HG03558 (cell line): ENCODE measurements at regions not wholly inside any gene's neighbourhood (a gene's known extent, or its start where the extent isn't known, plus 50 kb on each side); places are given as distances from the start of the nearest gene placed in this dataset.
"Not testable (repeated sequence)": the region's sequence is repeated elsewhere in the genome, so short reads cannot be mapped to it uniquely, and the experiment has no call there.

ENCODE experiments used
- ATAC-seq: cut with Tn5 transposase; IDR thresholded peaks from one replicate; pipeline ENCODE4 v1.9.1; 2021; ENCODE audit warnings: moderate number of reproducible peaks; ENCODE audit not compliant: unreplicated experiment; ENCODE audit errors: extremely low read depth

DNA sequence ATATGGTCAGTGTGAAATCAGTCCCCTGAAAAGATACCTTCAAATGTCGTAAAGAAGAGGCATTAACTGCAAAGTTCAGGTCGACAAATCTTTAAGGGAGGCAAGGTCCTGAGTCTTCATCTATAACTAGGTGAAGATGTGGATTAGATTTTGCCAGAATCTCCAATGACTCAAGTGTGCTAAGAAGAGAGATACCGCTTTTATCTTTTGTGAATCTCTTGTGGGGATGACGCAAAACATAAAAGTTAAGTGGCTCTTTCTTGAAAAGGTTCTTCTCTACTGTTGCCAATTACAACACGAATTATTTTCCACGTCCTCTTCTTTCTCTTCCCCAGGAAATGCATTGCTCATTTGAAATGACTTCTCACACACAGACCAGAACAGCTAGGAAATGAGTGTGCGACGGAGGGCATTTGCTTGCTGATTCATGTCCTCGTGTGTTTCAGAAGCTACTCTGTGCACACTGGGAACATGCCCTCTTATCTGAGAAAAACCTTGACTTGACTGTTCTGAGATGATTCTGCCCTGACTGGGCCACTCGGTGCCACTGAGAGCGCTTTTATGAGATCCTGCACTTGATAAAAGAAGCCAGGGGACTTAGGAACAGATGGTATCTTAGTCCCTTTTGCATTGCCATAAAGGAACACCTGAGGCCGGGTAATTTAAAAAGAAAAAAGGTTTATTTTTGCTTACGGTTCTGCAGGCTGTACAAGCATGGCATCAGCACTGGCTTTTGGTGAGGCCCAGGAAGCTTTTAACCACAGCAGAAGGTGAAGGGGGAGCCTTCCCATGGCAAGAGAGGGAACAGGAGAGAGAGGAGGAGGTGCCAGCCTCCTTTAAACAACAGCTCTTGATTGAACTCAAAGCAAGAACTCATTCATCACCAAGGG lies 169.5 kb upstream of the PFKP start:
- ATAC-seq, result no peak

GRCh38 chr10:2896334-2896733 lies 171.0 kb upstream of the PFKP start:
- not testable (repeated sequence) for ATAC-seq

GRCh38 chr10:2895594-2896196 lies 171.7 kb upstream of the PFKP start:
- ATAC-seq, result no peak

GRCh38 chr10:2893991-2894390 lies 173.4 kb upstream of the PFKP start:
- no peak for ATAC-seq

DNA sequence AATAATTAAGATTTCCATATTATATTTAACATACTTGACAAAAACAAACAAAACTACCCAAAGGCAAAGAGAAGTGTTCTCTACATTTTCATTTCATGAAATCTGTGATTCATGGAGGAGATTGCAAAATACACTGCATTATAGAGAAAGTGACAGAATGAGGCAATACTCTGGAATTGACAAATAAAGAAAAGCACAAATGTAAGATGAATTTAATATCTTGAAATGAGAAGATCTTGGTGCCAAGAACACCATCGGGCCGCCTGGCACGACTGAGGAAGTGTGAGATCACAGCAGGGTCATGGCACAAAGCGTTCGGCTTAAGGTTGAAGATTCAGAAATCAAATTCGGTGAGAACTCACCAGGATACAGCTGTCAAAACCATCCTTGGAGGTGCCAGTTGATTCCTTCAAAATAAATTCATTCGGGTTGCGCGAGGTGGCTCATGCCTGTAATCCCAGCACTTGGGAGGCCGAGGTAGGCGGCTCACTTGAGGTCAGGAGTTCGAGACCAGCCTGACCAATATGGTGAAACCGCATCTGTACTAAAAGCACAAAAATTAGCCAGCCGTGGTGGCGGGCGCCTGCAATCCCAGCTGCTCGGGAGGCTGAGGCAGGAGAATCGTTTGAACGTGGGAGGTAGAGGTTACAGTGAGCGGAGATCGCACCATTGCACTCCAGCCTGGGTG lies 174.0 kb upstream of the PFKP start:
- no peak for ATAC-seq

DNA sequence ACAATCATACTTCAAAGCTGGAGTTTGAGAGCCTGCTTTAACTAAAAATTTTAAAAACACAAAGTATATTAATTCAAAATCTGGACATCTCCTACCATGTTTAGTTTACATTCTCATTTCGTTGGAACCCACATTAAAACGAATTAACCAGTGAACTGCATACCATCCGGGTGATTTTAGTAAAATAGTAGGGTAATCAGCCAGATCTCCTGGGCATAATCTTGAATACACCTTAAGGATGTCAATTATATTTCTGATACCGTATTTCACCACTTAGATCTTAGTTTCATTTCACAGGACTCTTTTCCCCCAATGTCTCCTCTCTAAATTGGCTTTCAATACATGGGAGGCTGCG lies 175.6 kb upstream of the PFKP start:
- ATAC-seq, result no peak

GRCh38 chr10:2891073-2891769 lies 176.1 kb upstream of the PFKP start:
- ATAC-seq, result no peak

DNA sequence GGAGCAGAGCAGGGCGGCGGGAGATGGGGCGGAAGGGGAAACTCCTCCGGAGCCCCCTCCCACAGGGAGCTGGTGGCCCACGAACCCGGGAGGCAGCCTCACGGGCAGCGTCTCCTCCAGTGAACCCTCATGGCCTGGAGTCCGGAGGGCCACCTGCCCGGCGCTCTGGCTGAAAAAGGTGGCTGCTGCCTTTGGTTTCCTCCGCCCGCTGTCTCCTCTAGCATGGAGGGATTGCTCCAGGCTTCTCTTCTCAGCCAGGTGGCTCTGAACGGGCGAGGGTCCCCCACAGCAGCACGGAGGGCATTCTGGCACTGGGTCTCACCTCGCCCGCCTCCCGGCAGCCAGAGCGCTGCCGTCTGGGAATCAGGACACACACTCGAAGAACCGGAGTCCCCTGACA lies 177.3 kb upstream of the PFKP start:
- ATAC-seq, result no peak

- ATAC-seq, result no peak
Measured at GRCh38 chr10:2888403-2889004, 178.8 kb upstream of the PFKP start.

GRCh38 chr10:2887391-2888070 lies 179.8 kb upstream of the PFKP start:
- no peak for ATAC-seq

DNA sequence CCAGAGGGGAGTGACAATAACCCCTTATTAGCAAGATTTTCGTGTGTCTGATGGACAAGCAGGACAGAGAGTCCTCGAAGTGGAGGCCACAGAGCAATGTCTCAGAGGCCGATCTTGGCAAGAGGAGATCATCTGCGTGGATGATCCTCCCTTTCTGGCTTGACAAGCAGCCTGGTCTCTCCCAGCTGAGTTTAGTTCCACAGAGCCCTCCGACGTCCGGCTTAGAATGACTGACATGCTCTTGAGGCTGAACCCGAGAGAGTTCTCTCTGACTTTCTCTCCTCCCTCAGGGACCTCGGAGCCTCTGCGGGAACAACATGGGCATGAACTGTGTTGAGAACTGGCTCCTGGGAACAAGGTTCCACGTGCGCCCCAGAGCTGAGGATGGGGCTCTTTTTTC lies 180.7 kb upstream of the PFKP start:
- ATAC-seq, result no peak

- no peak for ATAC-seq
Measured at GRCh38 chr10:2885288-2886278, 181.8 kb upstream of the PFKP start.

DNA sequence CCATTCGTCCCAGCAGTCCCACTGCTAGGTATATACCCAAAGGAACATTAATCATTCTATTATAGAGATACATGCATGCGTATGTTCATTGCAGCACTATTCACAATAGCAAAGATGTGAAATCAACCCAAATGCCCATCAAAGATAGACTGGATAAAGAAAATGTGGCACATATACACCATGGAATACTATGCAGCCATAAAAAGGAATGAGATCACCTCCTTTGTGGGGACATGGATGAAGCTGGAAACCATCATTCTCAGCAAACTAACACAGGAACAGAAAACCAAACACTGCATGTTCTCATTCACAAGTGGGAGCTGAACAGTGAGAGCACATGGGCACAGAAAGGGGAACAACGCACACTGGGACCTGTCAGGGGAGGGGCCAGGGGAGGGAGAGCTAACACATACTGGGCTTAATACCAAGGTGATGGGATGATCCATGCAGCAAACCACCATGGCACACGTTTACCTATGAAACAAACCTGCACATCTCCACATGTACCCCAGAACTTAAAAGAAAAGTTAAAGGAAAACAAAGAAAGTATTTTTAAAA lies 183.3 kb upstream of the PFKP start:
- not testable (repeated sequence) for ATAC-seq

DNA sequence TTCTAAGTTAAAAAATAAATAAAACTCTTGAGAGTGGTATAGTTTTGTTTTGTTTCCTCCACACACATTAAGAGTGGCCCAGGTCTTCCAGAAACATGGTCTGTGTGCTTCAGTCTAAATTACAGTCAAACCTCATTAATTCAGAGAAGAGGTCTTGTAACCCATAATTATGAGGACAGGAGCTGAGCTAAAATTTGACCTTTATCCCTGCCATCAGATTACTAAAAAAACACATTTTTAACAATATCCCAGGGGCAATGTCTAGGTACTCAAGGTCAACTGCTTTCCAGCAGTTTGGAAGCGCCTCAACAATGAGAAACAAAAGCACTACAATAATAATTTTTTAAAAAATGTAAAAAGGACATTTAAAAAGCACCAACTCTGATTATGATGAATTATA lies 184.1 kb upstream of the PFKP start:
- ATAC-seq, result no peak

GRCh38 chr10:2882628-2883027 lies 184.7 kb upstream of the PFKP start:
- ATAC-seq, result no peak

- ATAC-seq, result no peak
Measured at GRCh38 chr10:2881720-2882620, 185.4 kb upstream of the PFKP start.

- ATAC-seq, result not testable (repeated sequence)
Measured at GRCh38 chr10:2880050-2880449, 187.3 kb upstream of the PFKP start.
